Vagina (tissue), 2 donors: ENCODE measurements at regions not wholly inside any gene's neighbourhood (a gene's known extent, or its start where the extent isn't known, plus 50 kb on each side); places are given as distances from the start of the nearest gene placed in this dataset.

ENCODE experiments used
- CTCF ChIP-seq, 3 experiments: fragments of 450-650 bp in 2 of 3; fragments of 200-600 bp in 1 of 3; sonication (generic) in 1 of 3; IDR thresholded peaks; one replicate each; pipeline ENCODE4 v1.5.1; 2017 to 2019; ENCODE audit warnings: antibody characterized with exemption in 3 of 3, mild to moderate bottlenecking in 2 of 3, moderate library complexity in 2 of 3
- POLR2A ChIP-seq, 2 donors: fragments of 450-650 bp; IDR thresholded peaks; one replicate each; pipeline ENCODE4 v1.6.1; 2017; ENCODE audit warnings: antibody characterized with exemption in 2 of 2, mild to moderate bottlenecking in 2 of 2, moderate library complexity in 2 of 2

GRCh38 chr4:23373261-23373660 lies 516.6 kb downstream of the PPARGC1A start:
- no peak for TF ChIP-seq CTCF (IDR thresholded peaks at IDR 0.05)
- TF ChIP-seq POLR2A (IDR thresholded peaks at IDR 0.05), result no peak
